Inferior parietal cortex (tissue), 1 donor: ENCODE measurements at regions not wholly inside any gene's neighbourhood (a gene's known extent, or its start where the extent isn't known, plus 50 kb on each side); places are given as distances from the start of the nearest gene placed in this dataset.
"Not testable (repeated sequence)": the region's sequence is repeated elsewhere in the genome, so short reads cannot be mapped to it uniquely, and the experiment has no call there.

ENCODE experiments used
- DNase-seq: peaks from one replicate; pipeline ENCODE4 v3.0.0-alpha.2; 2016; ENCODE audit errors: extremely low spot score

GRCh38 chr14:105636935-105637334 lies 110.6 kb downstream of the TMEM121 start:
- DNase-seq = no peak

- not testable (repeated sequence) for DNase-seq
Measured at GRCh38 chr14:105637345-105637744, 111.0 kb downstream of the TMEM121 start.

- not testable (repeated sequence) for DNase-seq
Measured at GRCh38 chr14:105639969-105640931, 113.9 kb downstream of the TMEM121 start.

- no peak for DNase-seq
Measured at GRCh38 chr14:105641075-105641937, 114.9 kb downstream of the TMEM121 start.

- not testable (repeated sequence) for DNase-seq
Measured at GRCh38 chr14:105641951-105642350, 115.6 kb downstream of the TMEM121 start.

- not testable (repeated sequence) for DNase-seq
Measured at GRCh38 chr14:105642486-105642885, 116.1 kb downstream of the TMEM121 start.

GRCh38 chr14:105643406-105644052 lies 117.1 kb downstream of the TMEM121 start:
- DNase-seq = not testable (repeated sequence)

GRCh38 chr14:105644053-105644435 lies 117.7 kb downstream of the TMEM121 start:
- DNase-seq = not testable (repeated sequence)

- not testable (repeated sequence) for DNase-seq
Measured at GRCh38 chr14:105644457-105644856, 118.1 kb downstream of the TMEM121 start.

- not testable (repeated sequence) for DNase-seq
Measured at GRCh38 chr14:105644891-105645290, 118.5 kb downstream of the TMEM121 start.

- not testable (repeated sequence) for DNase-seq
Measured at GRCh38 chr14:105645389-105645788, 119.0 kb downstream of the TMEM121 start.

- no peak for DNase-seq
Measured at GRCh38 chr14:105646175-105646574, 119.8 kb downstream of the TMEM121 start.

- DNase-seq = not testable (repeated sequence)
Measured at GRCh38 chr14:105646711-105647281, 120.4 kb downstream of the TMEM121 start.

GRCh38 chr14:105647426-105647783 lies 121.0 kb downstream of the TMEM121 start:
- not testable (repeated sequence) for DNase-seq

- DNase-seq = no peak
Measured at GRCh38 chr14:105647784-105648608, 121.6 kb downstream of the TMEM121 start.

GRCh38 chr14:105648609-105649535 lies 122.5 kb downstream of the TMEM121 start:
- DNase-seq = not testable (repeated sequence)

GRCh38 chr14:105652317-105652716 lies 125.9 kb downstream of the TMEM121 start:
- not testable (repeated sequence) for DNase-seq

- not testable (repeated sequence) for DNase-seq
Measured at GRCh38 chr14:105653921-105654320, 127.5 kb downstream of the TMEM121 start.

GRCh38 chr14:105659255-105659654 lies 132.9 kb downstream of the TMEM121 start:
- not testable (repeated sequence) for DNase-seq
